A549 (cell line): ENCODE measurements at regions not wholly inside any gene's neighbourhood (a gene's known extent, or its start where the extent isn't known, plus 50 kb on each side); places are given as distances from the start of the nearest gene placed in this dataset.

Source experiments
- ATAC-seq, 2 experiments: fragments of 200-7000 bp in 1 of 2; fragments of >200 bp in 1 of 2; cut with Nextera tagmentation in 1 of 2; cut with Tn5 transposase in 1 of 2; 3 replicates each; pipeline versions ENCODE4 v1.8.0 to v1.9.1; 2018 to 2020; ENCODE audit warnings: mild to moderate bottlenecking in 1 of 2, moderate library complexity in 1 of 2
- CTCF ChIA-PET: fragments of 300-600 bp; sonication (Branson Sonifier 250); formaldehyde crosslinking; extraction: SDS; loops from one replicate; lab custom pipeline; 2021; ENCODE audit warnings: antibody characterized with exemption, inconsistent platforms; lab: Yijun Ruan, JAX
- POLR2A ChIA-PET: fragments of 350-600 bp; formaldehyde crosslinking; extraction: SDS; loops from one replicate; lab custom pipeline; 2021; ENCODE audit warnings: antibody characterized with exemption, inconsistent platforms; lab: Yijun Ruan, JAX
- DNase-seq, 2 experiments: peaks; one replicate each; pipeline versions ENCODE4 v3.0.0 to v3.0.0-alpha.2; 2011 to 2016; ENCODE audit warnings: low read depth in 1 of 2, low spot score in 1 of 2
- FAIRE-seq: peaks from 2 replicates; lab custom pipeline; 2011; peaks lifted over from hg19 to GRCh38; lab: Jason Lieb, UNC
- H3K27ac ChIP-seq, 2 experiments: fragments of >200 bp; sonication (Bioruptor Twin); formaldehyde crosslinking; 3 replicates each; pipeline ENCODE4 v1.5.1; 2016 to 2017
- H3K4me1 ChIP-seq: fragments of >200 bp; sonication (Bioruptor Twin); formaldehyde crosslinking; 3 replicates; pipeline ENCODE4 v1.6.1; 2016
- H3K4me2 ChIP-seq: fragments of >200 bp; sonication (Bioruptor Twin); formaldehyde crosslinking; 3 replicates; pipeline ENCODE4 v1.6.1; 2016
- H3K4me3 ChIP-seq: fragments of >200 bp; sonication (Bioruptor Twin); formaldehyde crosslinking; 3 replicates; pipeline ENCODE4 v1.5.1; 2016
- H3K9me3 ChIP-seq: fragments of >200 bp; sonication (Bioruptor Twin); formaldehyde crosslinking; 3 replicates; pipeline ENCODE4 v1.6.1; 2016
- ATOH8 ChIP-seq: fragments of 250-450 bp; sonication (Bioruptor Pico); IDR thresholded peaks from 2 replicates; pipeline ENCODE4 v1.5.0; 2020; ENCODE audit warnings: low read depth, mild to moderate bottlenecking, moderate library complexity
- CHD2 ChIP-seq: fragments of 150-350 bp; IDR thresholded peaks from 2 replicates; pipeline ENCODE4 v1.6.1; 2014; ENCODE audit warnings: low read length; ENCODE audit not compliant: partially characterized antibody
- EHF ChIP-seq: fragments of 250-450 bp; sonication (Bioruptor Pico); IDR thresholded peaks from 2 replicates; pipeline ENCODE4 v1.5.0; 2020; ENCODE audit warnings: mild to moderate bottlenecking
- EHMT2 ChIP-seq: fragments of 200-600 bp; sonication (generic); IDR thresholded peaks from 2 replicates; pipeline ENCODE4 v1.6.1; 2016; ENCODE audit warnings: antibody characterized with exemption, low read depth, mild to moderate bottlenecking, moderate library complexity
- EP300 ChIP-seq, 2 experiments: fragments of >200 bp; sonication (Bioruptor Twin); formaldehyde crosslinking; IDR thresholded peaks; 2 replicates in 1 of 2; 3 replicates in 1 of 2; pipeline ENCODE4 v1.6.1; 2016 to 2017
- FOSL2 ChIP-seq, 2 experiments: fragments of 450-650 bp in 1 of 2; fragments of >200 bp in 1 of 2; sonication (Bioruptor Twin) in 1 of 2; formaldehyde crosslinking; IDR thresholded peaks; 2 replicates each; pipeline versions ENCODE4 v1.5.0 to v1.6.1; 2016 to 2020; ENCODE audit warnings: mild to moderate bottlenecking in 1 of 2, moderate library complexity in 1 of 2
- HDAC2 ChIP-seq: fragments of 200-600 bp; sonication (generic); IDR thresholded peaks from 2 replicates; pipeline ENCODE4 v1.6.1; 2016
- HMGXB4 ChIP-seq: fragments of 250-450 bp; sonication (Bioruptor Pico); IDR thresholded peaks from 2 replicates; pipeline ENCODE4 v1.5.0; 2021; ENCODE audit warnings: mild to moderate bottlenecking, moderate library complexity, borderline replicate concordance
- HOXB13 ChIP-seq: fragments of 250-450 bp; sonication (Bioruptor Pico); IDR thresholded peaks from 2 replicates; pipeline ENCODE4 v1.5.0; 2020; ENCODE audit warnings: low read depth, mild to moderate bottlenecking, moderate library complexity
- KDM1A ChIP-seq: fragments of 200-600 bp; sonication (generic); IDR thresholded peaks from 2 replicates; pipeline ENCODE4 v1.6.1; 2016; ENCODE audit warnings: low read depth, mild to moderate bottlenecking
- KDM5A ChIP-seq: fragments of 200-600 bp; sonication (generic); IDR thresholded peaks from 2 replicates; pipeline ENCODE4 v1.6.1; 2016; ENCODE audit warnings: antibody characterized with exemption, mild to moderate bottlenecking
- MAFK ChIP-seq: fragments of 450-650 bp; IDR thresholded peaks from 2 replicates; pipeline ENCODE4 v1.6.1; 2014; ENCODE audit not compliant: partially characterized antibody
- MAZ ChIP-seq: fragments of 150-350 bp; IDR thresholded peaks from 2 replicates; pipeline ENCODE4 v1.6.1; 2014; ENCODE audit warnings: antibody characterized with exemption, low read depth, low read length, borderline replicate concordance
- MYC ChIP-seq: IDR thresholded peaks from 2 replicates; pipeline ENCODE4 v1.6.1; 2012; ENCODE audit warnings: mild to moderate bottlenecking, inconsistent platforms, low read length, improper control_type of control experiment, borderline replicate concordance
- NFE2L2 ChIP-seq: fragments of 150-350 bp; conservative IDR thresholded peaks from 2 replicates; pipeline ENCODE4 v1.6.1; 2014; ENCODE audit warnings: low read length
- NPAS2 ChIP-seq: fragments of 250-450 bp; sonication (Bioruptor Pico); IDR thresholded peaks from 2 replicates; pipeline ENCODE4 v1.8.0; 2022; ENCODE audit warnings: mild to moderate bottlenecking, moderate library complexity, borderline replicate concordance
- RCOR1 ChIP-seq: fragments of 150-350 bp; IDR thresholded peaks from 2 replicates; pipeline ENCODE4 v1.6.1; 2014; ENCODE audit warnings: antibody characterized with exemption, low read length, low read depth
- REST ChIP-seq: fragments of 200-600 bp; sonication (generic); IDR thresholded peaks from 2 replicates; pipeline ENCODE4 v1.6.1; 2016; ENCODE audit warnings: antibody characterized with exemption, mild to moderate bottlenecking, moderate library complexity
- RFX5 ChIP-seq: fragments of 450-650 bp; IDR thresholded peaks from 2 replicates; pipeline ENCODE4 v1.7.1; 2014; ENCODE audit warnings: antibody characterized with exemption, mild to moderate bottlenecking, moderate library complexity
- RNF2 ChIP-seq: fragments of 200-600 bp; sonication (generic); IDR thresholded peaks from 2 replicates; pipeline ENCODE4 v1.6.1; 2016; ENCODE audit warnings: low read depth, mild to moderate bottlenecking, antibody characterized with exemption, moderate library complexity, borderline replicate concordance
- SMC3 ChIP-seq: fragments of >200 bp; sonication (Bioruptor Twin); formaldehyde crosslinking; IDR thresholded peaks from 3 replicates; pipeline ENCODE4 v1.6.1; 2018; ENCODE audit warnings: inconsistent platforms
- ZNF302 ChIP-seq: fragments of 250-450 bp; sonication (Bioruptor Pico); IDR thresholded peaks from 2 replicates; pipeline ENCODE4 v1.9.0; 2021; ENCODE audit warnings: inconsistent platforms, mild to moderate bottlenecking, moderate library complexity
- WGBS: methylation state at CpG from one replicate; pipeline ENCODE4 v1.1.6; 2017; ENCODE audit errors: missing lambda C conversion rate; 5-methylcytosine and 5-hydroxymethylcytosine counted together

- DNase-seq (no peak), FAIRE-seq (no peak), ATAC-seq (no peak)
- H3K4me1 ChIP-seq: no peaks in the 10 kb centered on the region
- no peak overlapping the region for H3K4me3 ChIP-seq
- WGBS: 11% methylated on average over 4 of the region's 4 CpGs
- TF ChIP-seq NFE2L2: no peak
- TF ChIP-seq RFX5: no peak
- no peak for TF ChIP-seq KDM5A
- TF ChIP-seq ZNF302 (CRISPR knock-in tag): no peak
- TF ChIP-seq EHF (CRISPR knock-in tag): no peak
- no peak for TF ChIP-seq REST
- TF ChIP-seq CHD2: no peak
- H3K27ac ChIP-seq: no peak overlapping the region
- POLR2A ChIA-PET: no interaction called here
- H3K4me2 ChIP-seq: no peak overlapping the region
- no peaks in the 10 kb centered on the region for H3K9me3 ChIP-seq
- CTCF ChIA-PET: no interaction called here
Measured at GRCh38 chr2:213202011-213202410, 50.6 kb upstream of the IKZF2 start.

- TF ChIP-seq KDM1A (no peak), MYC (no peak), RFX5 (no peak), RCOR1 (no peak), HOXB13 (no peak), CHD2 (no peak), KDM5A (no peak), MAFK (no peak), EHMT2 (no peak), SMC3 (no peak), ATOH8 (CRISPR knock-in tag) (no peak), NPAS2 (no peak), RNF2 (no peak), HMGXB4 (no peak), REST (no peak), EP300 (IDR thresholded peaks at IDR 0.05) (no peak), FOSL2 (IDR thresholded peaks at IDR 0.05) (no peak), FOSL2 (CRISPR knock-in tag; IDR thresholded peaks at IDR 0.05) (no peak), HDAC2 (no peak), MAZ (no peak)
- WGBS: 27% methylated on average over 1 of the region's 1 CpG
- Histone ChIP-seq H3K4me3 (no peak overlapping the region), H3K4me1 (no peaks in the 10 kb centered on the region), H3K9me3 (no peaks in the 10 kb centered on the region), H3K4me2 (no peak overlapping the region), H3K27ac (no peak overlapping the region)
- CTCF ChIA-PET: no interaction called here
- DNase-seq (no peak), ATAC-seq (no peak), FAIRE-seq (no peak)
- POLR2A ChIA-PET: no interaction called here
Measured at GRCh38 chr2:213205944-213206343, 54.5 kb upstream of the IKZF2 start.
